Caco-2 (cell line): ENCODE measurements at regions not wholly inside any gene's neighbourhood (a gene's known extent, or its start where the extent isn't known, plus 50 kb on each side); places are given as distances from the start of the nearest gene placed in this dataset.
"Not testable (repeated sequence)": the region's sequence is repeated elsewhere in the genome, so short reads cannot be mapped to it uniquely, and the experiment has no call there.

Experiments used
- BruUV-seq: library from RNA; stranded (reverse); fragments of 400-500 nt; replicated peaks from 2 replicates; lab custom pipeline; 2021; lab: Mats Ljungman, UMichigan
- CTCF ChIA-PET: fragments of 300-600 bp; sonication (Branson Sonifier 250); formaldehyde crosslinking; loops from one replicate; lab custom pipeline; 2022; ENCODE audit warnings: antibody characterized with exemption; lab: Charles Lee
- POLR2A ChIA-PET: fragments of 300-600 bp; sonication (Branson Sonifier 250); formaldehyde crosslinking; loops from one replicate; lab custom pipeline; 2022; ENCODE audit warnings: antibody characterized with exemption; lab: Charles Lee
- DNase-seq, 2 experiments: peaks; one replicate each; pipeline versions ENCODE4 v3.0.0 to v3.0.0-alpha.2; 2020 to 2022
- H3K27me3 ChIP-seq: replicated peaks from 2 replicates; pipeline ENCODE4 v1.6.0; 2011; ENCODE audit warnings: low read length; ENCODE audit not compliant: control insufficient read depth, insufficient read depth
- H3K36me3 ChIP-seq: 2 replicates; pipeline ENCODE4 v1.5.1; 2011; ENCODE audit warnings: low read length; ENCODE audit not compliant: control insufficient read depth, insufficient read depth
- H3K4me1 ChIP-seq: fragments of 250-450 bp; sonication (Bioruptor Pico); 2 replicates; pipeline ENCODE4 v1.5.1; 2020; ENCODE audit warnings: mild to moderate bottlenecking
- H3K4me3 ChIP-seq: 2 replicates; pipeline ENCODE4 v1.5.1; 2011; ENCODE audit warnings: low read depth, mild to moderate bottlenecking, control low read depth, low read length
- H3K9me3 ChIP-seq: fragments of 250-450 bp; sonication (Bioruptor Pico); 2 replicates; pipeline ENCODE4 v1.5.1; 2020; ENCODE audit warnings: mild to moderate bottlenecking, moderate library complexity
- H3K27ac Mint-ChIP-seq: one replicate; pipeline ENCODE4 v1.8.0; 2022; ENCODE audit warnings: mixed read lengths; ENCODE audit not compliant: unreplicated experiment
- H3K27me3 Mint-ChIP-seq: one replicate; pipeline ENCODE4 v1.8.0; 2022; ENCODE audit warnings: mixed read lengths; ENCODE audit not compliant: insufficient read depth, unreplicated experiment
- H3K36me3 Mint-ChIP-seq: one replicate; pipeline ENCODE4 v1.8.0; 2022; ENCODE audit warnings: mild to moderate bottlenecking, mixed read lengths; ENCODE audit not compliant: insufficient read depth, unreplicated experiment
- H3K4me1 Mint-ChIP-seq: one replicate; pipeline ENCODE4 v1.8.0; 2022; ENCODE audit warnings: low read depth, mixed read lengths; ENCODE audit not compliant: unreplicated experiment
- H3K4me3 Mint-ChIP-seq: one replicate; pipeline ENCODE4 v1.8.0; 2022; ENCODE audit warnings: mild to moderate bottlenecking, moderate library complexity, mixed read lengths; ENCODE audit not compliant: unreplicated experiment
- H3K9me3 Mint-ChIP-seq: one replicate; pipeline ENCODE4 v1.8.0; 2022; ENCODE audit warnings: mixed read lengths; ENCODE audit not compliant: unreplicated experiment
- intact Hi-C: fragments of 100-400 bp; cut with micrococcal nuclease; formaldehyde crosslinking; loops from one replicate; pipeline ENCODE4 v1.10.0; 2022; ENCODE audit not compliant: unreplicated experiment

GRCh38 chr15:22519213-22519612 lies 60.5 kb downstream of the GOLGA6L22 start:
- H3K27ac Mint-ChIP-seq, H3K4me1 ChIP-seq, H3K9me3 ChIP-seq, intact Hi-C loops, H3K36me3 Mint-ChIP-seq, H3K36me3 ChIP-seq, H3K4me1 Mint-ChIP-seq, BruUV-seq, DNase-seq, H3K9me3 Mint-ChIP-seq, H3K4me3 Mint-ChIP-seq, H3K27me3 Mint-ChIP-seq, H3K4me3 ChIP-seq, CTCF ChIA-PET, POLR2A ChIA-PET, H3K27me3 ChIP-seq: not testable (repeated sequence)

GRCh38 chr15:22526537-22526936 lies 67.8 kb downstream of the GOLGA6L22 start:
- H3K9me3 ChIP-seq, H3K4me3 Mint-ChIP-seq, H3K36me3 ChIP-seq, H3K4me3 ChIP-seq, CTCF ChIA-PET, H3K27me3 Mint-ChIP-seq, intact Hi-C loops, BruUV-seq, H3K36me3 Mint-ChIP-seq, H3K27ac Mint-ChIP-seq, DNase-seq, H3K4me1 Mint-ChIP-seq, H3K27me3 ChIP-seq, POLR2A ChIA-PET, H3K9me3 Mint-ChIP-seq, H3K4me1 ChIP-seq: not testable (repeated sequence)

GRCh38 chr15:22527016-22527415 lies 68.3 kb downstream of the GOLGA6L22 start:
- POLR2A ChIA-PET, H3K9me3 ChIP-seq, DNase-seq, H3K9me3 Mint-ChIP-seq, H3K36me3 Mint-ChIP-seq, CTCF ChIA-PET, H3K4me3 ChIP-seq, H3K36me3 ChIP-seq, H3K4me3 Mint-ChIP-seq, intact Hi-C loops, BruUV-seq, H3K27ac Mint-ChIP-seq, H3K4me1 ChIP-seq, H3K4me1 Mint-ChIP-seq, H3K27me3 Mint-ChIP-seq, H3K27me3 ChIP-seq: not testable (repeated sequence)

- H3K4me1 Mint-ChIP-seq, H3K27me3 ChIP-seq, H3K9me3 ChIP-seq, H3K27me3 Mint-ChIP-seq, H3K27ac Mint-ChIP-seq, intact Hi-C loops, POLR2A ChIA-PET, H3K9me3 Mint-ChIP-seq, H3K4me3 Mint-ChIP-seq, CTCF ChIA-PET, H3K4me3 ChIP-seq, H3K36me3 Mint-ChIP-seq, H3K36me3 ChIP-seq, DNase-seq, H3K4me1 ChIP-seq: not testable (repeated sequence)
- BruUV-seq, result TSS peak; percentile 19
Measured at GRCh38 chr15:22529200-22529599, 70.5 kb downstream of the GOLGA6L22 start.

- H3K4me3 Mint-ChIP-seq, H3K27me3 ChIP-seq, H3K27ac Mint-ChIP-seq, H3K4me1 ChIP-seq, POLR2A ChIA-PET, H3K4me3 ChIP-seq, H3K4me1 Mint-ChIP-seq, H3K27me3 Mint-ChIP-seq, CTCF ChIA-PET, BruUV-seq, H3K9me3 ChIP-seq, DNase-seq, intact Hi-C loops, H3K9me3 Mint-ChIP-seq, H3K36me3 ChIP-seq, H3K36me3 Mint-ChIP-seq: not testable (repeated sequence)
Measured at GRCh38 chr15:22559701-22560100, 101.0 kb downstream of the GOLGA6L22 start.

- H3K9me3 Mint-ChIP-seq, H3K9me3 ChIP-seq, H3K27ac Mint-ChIP-seq, CTCF ChIA-PET, H3K4me3 ChIP-seq, H3K36me3 Mint-ChIP-seq, DNase-seq, H3K36me3 ChIP-seq, intact Hi-C loops, H3K27me3 Mint-ChIP-seq, BruUV-seq, H3K27me3 ChIP-seq, POLR2A ChIA-PET, H3K4me1 ChIP-seq, H3K4me3 Mint-ChIP-seq, H3K4me1 Mint-ChIP-seq: not testable (repeated sequence)
Measured at GRCh38 chr15:22561716-22562115, 103.0 kb downstream of the GOLGA6L22 start.

- POLR2A ChIA-PET, H3K36me3 Mint-ChIP-seq, H3K27me3 Mint-ChIP-seq, H3K4me1 ChIP-seq, H3K9me3 ChIP-seq, H3K4me3 ChIP-seq, H3K27me3 ChIP-seq, H3K36me3 ChIP-seq, BruUV-seq, DNase-seq, intact Hi-C loops, H3K4me1 Mint-ChIP-seq, H3K9me3 Mint-ChIP-seq, H3K4me3 Mint-ChIP-seq, CTCF ChIA-PET, H3K27ac Mint-ChIP-seq: not testable (repeated sequence)
Measured at GRCh38 chr15:22566510-22566909, 107.8 kb downstream of the GOLGA6L22 start.
